Activated CD4-positive, alpha-beta memory T cell treated with anti-CD3 and anti-CD28 coated beads, Interleukin-2, amount 10 ng/mL, durations not matched to agents 7 days and 5 days (primary cell): ENCODE measurements at regions not wholly inside any gene's neighbourhood (a gene's known extent, or its start where the extent isn't known, plus 50 kb on each side); places are given as distances from the start of the nearest gene placed in this dataset.
"Not testable (repeated sequence)": the region's sequence is repeated elsewhere in the genome, so short reads cannot be mapped to it uniquely, and the experiment has no call there.

Experiments used
- CTCF ChIA-PET: fragments of 350-600 bp; sonication (Branson Sonifier 250); formaldehyde crosslinking; loops from one replicate; lab custom pipeline; 2021; ENCODE audit warnings: antibody characterized with exemption, inconsistent platforms; lab: Charles Lee
- POLR2A ChIA-PET: fragments of 350-600 bp; sonication (Branson Sonifier 250); formaldehyde crosslinking; loops from one replicate; lab custom pipeline; 2021; ENCODE audit warnings: antibody characterized with exemption; lab: Charles Lee
- DNase-seq: peaks from one replicate; pipeline ENCODE4 v3.0.0-alpha.2; 2020
- H3K27ac Mint-ChIP-seq: one replicate; pipeline ENCODE4 v1.8.0; 2021; ENCODE audit warnings: mild to moderate bottlenecking, mixed read lengths
- H3K27me3 Mint-ChIP-seq: one replicate; pipeline ENCODE4 v1.8.0; 2021; ENCODE audit warnings: mixed read lengths
- H3K36me3 Mint-ChIP-seq: one replicate; pipeline ENCODE4 v1.8.0; 2021; ENCODE audit warnings: low read depth, mixed read lengths
- H3K4me1 Mint-ChIP-seq: one replicate; pipeline ENCODE4 v1.8.0; 2021; ENCODE audit warnings: mixed read lengths
- H3K4me3 Mint-ChIP-seq: one replicate; pipeline ENCODE4 v1.8.0; 2021; ENCODE audit warnings: mild to moderate bottlenecking, mixed read lengths
- H3K9me3 Mint-ChIP-seq: one replicate; pipeline ENCODE4 v1.8.0; 2021; ENCODE audit warnings: mixed read lengths

- Mint-ChIP-seq H3K27me3 (no peaks in the 10 kb centered on the region), H3K27ac (no peak overlapping the region), H3K4me1 (no peaks in the 10 kb centered on the region), H3K4me3 (no peak overlapping the region), H3K9me3 (peaks cover 14% of the 10 kb centered on the region), H3K36me3 (no peaks in the 10 kb centered on the region)
- CTCF ChIA-PET: no interaction called here
- POLR2A ChIA-PET: no interaction called here
- no peak for DNase-seq
These were observed 208.7 kb downstream of the IRX2 start for GRCh38 chr5:2542821-2543220.

GRCh38 chr5:2542026-2542425 is 209.5 kb downstream of the IRX2 start:
- no peak for DNase-seq
- no peaks in the 10 kb centered on the region for H3K4me1 Mint-ChIP-seq
- no peak overlapping the region for H3K4me3 Mint-ChIP-seq
- H3K9me3 Mint-ChIP-seq: peaks cover 14% of the 10 kb centered on the region
- ChIA-PET POLR2A (no interaction called here), CTCF (no interaction called here)
- H3K36me3 Mint-ChIP-seq: no peaks in the 10 kb centered on the region
- H3K27me3 Mint-ChIP-seq: no peaks in the 10 kb centered on the region
- no peak overlapping the region for H3K27ac Mint-ChIP-seq

DNA sequence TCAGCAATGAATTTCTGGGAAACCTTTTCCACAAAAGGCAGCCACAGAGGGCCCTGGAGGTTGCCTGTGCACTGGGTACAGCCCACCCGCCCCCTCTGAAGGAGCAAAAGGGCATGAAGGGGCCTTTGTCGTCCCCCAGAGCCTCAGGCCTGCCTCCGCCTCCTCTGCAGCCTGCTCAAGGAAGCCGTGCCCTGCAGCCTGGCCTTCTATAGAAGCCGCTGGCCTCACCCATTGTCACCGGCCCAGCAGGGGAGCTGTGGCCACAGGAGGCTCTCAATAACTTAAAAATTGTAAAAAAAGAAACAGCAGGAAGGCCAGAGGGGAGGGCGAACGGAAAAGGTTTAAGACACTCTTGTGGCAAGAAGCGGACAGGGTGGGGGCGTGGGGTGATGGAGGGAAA is 213.3 kb downstream of the IRX2 start:
- Mint-ChIP-seq H3K27ac (no peak overlapping the region), H3K4me3 (no peak overlapping the region)
- POLR2A ChIA-PET: no interaction called here

GRCh38 chr5:2537378-2538145 is 213.9 kb downstream of the IRX2 start:
- Mint-ChIP-seq H3K4me1 (no peaks in the 10 kb centered on the region), H3K27me3 (no peaks in the 10 kb centered on the region), H3K9me3 (peaks cover 18% of the 10 kb centered on the region), H3K36me3 (no peaks in the 10 kb centered on the region), H3K4me3 (no peak overlapping the region), H3K27ac (no peak overlapping the region)
- ChIA-PET POLR2A (no interaction called here), CTCF (no interaction called here)
- no peak for DNase-seq

More for the DNA sequence above, 213.3 kb downstream of the IRX2 start:
- CTCF ChIA-PET: no interaction called here
- no peaks in the 10 kb centered on the region for H3K36me3 Mint-ChIP-seq
- H3K9me3 Mint-ChIP-seq: peaks cover 18% of the 10 kb centered on the region
- no peaks in the 10 kb centered on the region for H3K27me3 Mint-ChIP-seq
- no peak for DNase-seq
- H3K4me1 Mint-ChIP-seq: no peaks in the 10 kb centered on the region

DNA sequence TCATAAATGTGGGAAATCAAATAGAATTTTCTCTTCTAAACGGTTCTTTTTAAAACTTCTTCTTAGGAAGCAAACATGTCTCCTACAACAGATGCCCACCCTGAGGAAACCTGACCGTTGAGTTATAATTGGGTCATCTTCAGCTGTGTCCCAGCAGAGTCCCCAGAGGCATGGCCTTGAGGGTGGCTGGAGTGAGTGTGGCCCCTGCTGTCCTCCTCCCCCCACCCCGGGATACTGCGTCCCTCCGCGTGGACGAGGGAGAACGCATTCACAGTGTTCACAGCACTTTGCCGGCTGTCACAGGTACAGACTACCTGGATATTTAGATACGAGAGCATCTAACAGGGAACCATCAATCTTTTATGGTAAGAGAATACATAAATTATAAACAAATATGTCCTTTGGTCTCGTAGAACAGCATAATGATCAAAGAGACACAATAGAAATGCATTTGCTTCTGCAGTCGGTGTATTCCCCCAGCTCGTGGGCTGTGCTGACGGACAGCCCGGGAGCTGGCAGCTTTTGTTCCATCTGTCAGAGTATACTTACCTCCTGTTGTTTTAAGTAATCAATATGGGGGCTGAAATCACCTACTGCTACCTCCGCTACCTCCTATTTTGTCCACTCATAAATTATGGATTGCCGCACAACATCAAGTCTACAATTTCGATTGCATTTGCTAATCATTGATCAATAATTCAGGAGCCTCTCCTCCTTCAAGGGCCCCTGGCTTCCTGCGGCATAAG is 214.7 kb downstream of the IRX2 start:
- Mint-ChIP-seq H3K9me3 (peaks cover 17% of the 10 kb centered on the region), H3K36me3 (no peaks in the 10 kb centered on the region), H3K27ac (no peak overlapping the region), H3K4me1 (no peaks in the 10 kb centered on the region), H3K4me3 (no peak overlapping the region), H3K27me3 (no peaks in the 10 kb centered on the region)
- DNase-seq: no peak
- ChIA-PET CTCF (no interaction called here), POLR2A (no interaction called here)

DNA sequence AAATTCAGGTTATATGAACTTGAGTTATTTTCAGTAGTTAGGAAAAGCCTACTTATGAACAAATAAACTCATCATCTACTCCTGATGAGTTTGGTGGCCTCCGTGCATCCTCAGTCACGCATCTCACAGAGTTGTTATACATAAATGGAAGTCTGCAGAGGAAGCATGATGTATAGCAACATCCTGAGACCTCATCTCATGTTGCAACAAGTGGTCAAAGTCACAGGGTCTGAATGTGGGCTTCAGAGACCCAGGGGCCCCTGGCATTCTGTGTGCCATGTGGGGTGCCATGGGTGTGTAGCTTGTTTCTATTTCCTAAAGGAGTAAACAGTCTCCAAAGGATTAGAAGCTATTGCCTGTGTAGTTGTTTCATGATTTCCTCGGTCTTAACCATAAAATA is 216.5 kb downstream of the IRX2 start:
- Mint-ChIP-seq H3K27me3 (no peaks in the 10 kb centered on the region), H3K4me3 (no peak overlapping the region), H3K27ac (no peak overlapping the region), H3K4me1 (no peaks in the 10 kb centered on the region), H3K36me3 (no peaks in the 10 kb centered on the region), H3K9me3 (peaks cover 7% of the 10 kb centered on the region)
- CTCF ChIA-PET: no interaction called here
- POLR2A ChIA-PET: no interaction called here
- DNase-seq: no peak

DNA sequence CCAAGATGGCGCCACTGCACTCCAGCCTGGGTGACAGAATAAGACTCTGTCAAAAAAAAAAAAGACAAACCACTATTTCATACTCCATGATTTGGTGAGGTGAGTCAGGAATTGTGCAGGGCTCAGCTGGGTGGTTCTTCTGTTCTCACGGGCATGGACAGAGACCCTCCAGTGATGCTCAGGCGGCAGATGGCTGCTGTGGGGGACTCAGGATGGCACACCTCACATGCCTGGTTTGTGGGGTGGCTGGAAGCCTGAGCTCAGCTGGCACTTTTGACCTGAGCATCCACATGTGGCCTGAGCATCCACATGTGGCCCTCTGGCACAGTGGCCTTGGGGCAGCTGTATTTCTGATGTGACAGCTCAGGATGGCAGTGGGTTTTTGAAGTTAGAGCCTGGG is 217.2 kb downstream of the IRX2 start:
- H3K4me1 Mint-ChIP-seq: no peaks in the 10 kb centered on the region
- CTCF ChIA-PET: no interaction called here
- no peaks in the 10 kb centered on the region for H3K36me3 Mint-ChIP-seq
- DNase-seq: no peak
- no peak overlapping the region for H3K4me3 Mint-ChIP-seq
- no peak overlapping the region for H3K27ac Mint-ChIP-seq
- no peaks in the 10 kb centered on the region for H3K27me3 Mint-ChIP-seq
- POLR2A ChIA-PET: no interaction called here
- peaks cover 7% of the 10 kb centered on the region for H3K9me3 Mint-ChIP-seq

- H3K27ac Mint-ChIP-seq, H3K4me3 Mint-ChIP-seq, H3K4me1 Mint-ChIP-seq, CTCF ChIA-PET, DNase-seq, H3K9me3 Mint-ChIP-seq, H3K27me3 Mint-ChIP-seq, POLR2A ChIA-PET, H3K36me3 Mint-ChIP-seq: not testable (repeated sequence)
These were observed 217.6 kb downstream of the IRX2 start for GRCh38 chr5:2533848-2534247.

DNA sequence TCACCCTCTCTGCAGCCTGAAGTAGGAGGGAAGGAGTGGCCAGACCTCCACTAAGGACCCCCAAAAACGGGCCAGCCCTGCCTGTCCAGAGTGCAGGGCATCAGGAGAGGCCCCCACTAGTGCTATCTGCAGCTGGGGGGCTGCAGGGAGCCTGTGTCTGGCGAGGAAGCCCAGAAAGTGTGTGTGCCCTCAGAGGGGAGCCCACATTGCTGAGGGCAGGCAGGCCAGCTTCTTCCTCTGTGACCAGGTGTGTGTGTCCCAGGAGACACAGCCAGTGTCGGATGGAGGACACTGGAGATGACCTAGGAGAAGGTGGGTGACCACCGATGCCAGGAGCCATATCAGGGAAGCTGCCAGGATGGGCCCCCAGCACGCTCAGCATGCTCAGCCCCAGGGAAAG is 218.7 kb downstream of the IRX2 start:
- Mint-ChIP-seq H3K9me3 (peaks cover 9% of the 10 kb centered on the region), H3K4me1 (no peaks in the 10 kb centered on the region), H3K36me3 (no peaks in the 10 kb centered on the region), H3K4me3 (no peak overlapping the region), H3K27me3 (no peaks in the 10 kb centered on the region), H3K27ac (no peak overlapping the region)
- POLR2A ChIA-PET: no interaction called here
- CTCF ChIA-PET: no interaction called here
- no peak for DNase-seq

- POLR2A ChIA-PET: no interaction called here
- no peak overlapping the region for H3K27ac Mint-ChIP-seq
- H3K36me3 Mint-ChIP-seq: no peaks in the 10 kb centered on the region
- no peak for DNase-seq
- CTCF ChIA-PET: no interaction called here
- H3K9me3 Mint-ChIP-seq: peaks cover 9% of the 10 kb centered on the region
- no peaks in the 10 kb centered on the region for H3K27me3 Mint-ChIP-seq
- H3K4me1 Mint-ChIP-seq: no peaks in the 10 kb centered on the region
- H3K4me3 Mint-ChIP-seq: no peak overlapping the region
These were observed 220.2 kb downstream of the IRX2 start for GRCh38 chr5:2531318-2531717.

DNA sequence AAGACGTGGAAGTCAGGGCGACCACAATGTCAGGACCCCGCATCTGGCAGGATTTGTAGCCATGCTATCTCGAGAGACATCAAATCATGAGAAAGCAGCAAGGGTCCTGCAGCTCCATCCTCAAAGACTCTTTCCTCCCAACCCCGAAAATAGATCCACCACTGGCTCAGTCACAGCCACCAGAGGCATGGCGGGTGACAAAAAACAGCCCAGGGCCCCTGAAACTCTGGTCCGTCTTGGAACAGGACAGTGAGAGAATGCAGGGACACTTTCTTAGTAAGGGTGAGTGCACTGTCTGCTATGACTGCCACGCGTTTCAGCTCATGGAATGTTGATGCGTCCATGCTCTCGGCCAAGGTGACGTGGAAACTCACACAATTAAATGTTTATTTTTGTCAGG is 220.9 kb downstream of the IRX2 start:
- CTCF ChIA-PET: no interaction called here
- no peak overlapping the region for H3K27ac Mint-ChIP-seq
- no peak for DNase-seq
- H3K9me3 Mint-ChIP-seq: peaks cover 12% of the 10 kb centered on the region
- no peak overlapping the region for H3K4me3 Mint-ChIP-seq
- H3K36me3 Mint-ChIP-seq: peaks cover 3% of the 10 kb centered on the region
- POLR2A ChIA-PET: no interaction called here
- no peaks in the 10 kb centered on the region for H3K4me1 Mint-ChIP-seq
- no peaks in the 10 kb centered on the region for H3K27me3 Mint-ChIP-seq

GRCh38 chr5:2529371-2530092 is 221.9 kb downstream of the IRX2 start:
- Mint-ChIP-seq H3K36me3 (peaks cover 3% of the 10 kb centered on the region), H3K4me1 (no peaks in the 10 kb centered on the region), H3K9me3 (peaks cover 14% of the 10 kb centered on the region), H3K27me3 (no peaks in the 10 kb centered on the region), H3K4me3 (no peak overlapping the region), H3K27ac (no peak overlapping the region)
- POLR2A ChIA-PET: no interaction called here
- no peak for DNase-seq
- CTCF ChIA-PET: no interaction called here

DNA sequence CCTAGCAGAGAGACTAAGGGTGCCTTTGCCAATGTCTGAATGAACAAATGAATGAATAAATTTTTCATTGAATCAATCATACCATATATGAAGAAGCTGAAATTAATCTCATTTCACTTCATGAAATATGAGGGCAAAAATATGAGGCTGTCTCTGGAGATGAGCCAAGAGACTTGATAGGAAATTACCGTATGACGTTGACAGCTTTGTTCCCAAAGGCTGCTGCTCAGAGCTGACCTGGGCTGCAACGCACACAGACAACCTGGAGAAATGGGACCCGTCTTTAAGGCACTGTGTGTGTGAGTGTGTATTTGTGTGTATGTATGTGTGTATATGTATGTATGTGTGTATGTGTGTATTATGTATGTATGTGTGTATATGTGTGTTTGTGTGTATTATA is 226.1 kb downstream of the IRX2 start:
- ChIA-PET CTCF (no interaction called here), POLR2A (no interaction called here)
- H3K4me3 Mint-ChIP-seq: no peak overlapping the region
- H3K9me3 Mint-ChIP-seq: peaks cover 14% of the 10 kb centered on the region
- DNase-seq: no peak
- no peaks in the 10 kb centered on the region for H3K4me1 Mint-ChIP-seq
- peaks cover 3% of the 10 kb centered on the region for H3K36me3 Mint-ChIP-seq
- no peaks in the 10 kb centered on the region for H3K27me3 Mint-ChIP-seq
- H3K27ac Mint-ChIP-seq: no peak overlapping the region
